IMR-90 (cell line): ENCODE measurements at regions not wholly inside any gene's neighbourhood (a gene's known extent, or its start where the extent isn't known, plus 50 kb on each side); places are given as distances from the start of the nearest gene placed in this dataset.
"Not testable (repeated sequence)": the region's sequence is repeated elsewhere in the genome, so short reads cannot be mapped to it uniquely, and the experiment has no call there.

Source experiments
- ATAC-seq: fragments of 200-7000 bp; cut with Tn5 transposase; 2 replicates; pipeline ENCODE4 v1.9.1; 2020; ENCODE audit warnings: low read depth, mild to moderate bottlenecking, moderate library complexity
- BruUV-seq: library from RNA; stranded (reverse); fragments of 400-500 nt; replicated peaks from 2 replicates; lab custom pipeline; 2021; lab: Mats Ljungman, UMichigan
- CTCF ChIA-PET: fragments of 300-600 bp; formaldehyde crosslinking; extraction: SDS; loops from one replicate; lab custom pipeline; 2021; ENCODE audit warnings: antibody characterized with exemption; lab: Yijun Ruan, JAX
- POLR2A ChIA-PET: fragments of 300-600 bp; sonication (Branson Sonifier 250); formaldehyde crosslinking; loops from one replicate; lab custom pipeline; 2022; ENCODE audit warnings: antibody characterized with exemption; ENCODE audit not compliant: unreplicated experiment; lab: Charles Lee
- DNase-seq: peaks from one replicate; pipeline ENCODE4 v3.0.0; 2013
- H2AFZ ChIP-seq: replicated peaks from 2 replicates; pipeline ENCODE3; 2013; ENCODE audit warnings: low read length, mild to moderate bottlenecking; ENCODE audit not compliant: poor library complexity
- H2AK5ac ChIP-seq: 2 replicates; pipeline ENCODE4 v1.6.1; 2013; ENCODE audit warnings: low read depth, low read length, inconsistent platforms
- H2AK9ac ChIP-seq: replicated peaks from 2 replicates; pipeline ENCODE3; 2013; ENCODE audit warnings: mild to moderate bottlenecking, low read depth, low read length, moderate library complexity; ENCODE audit not compliant: poor library complexity
- H2BK120ac ChIP-seq: 2 replicates; pipeline ENCODE4 v1.6.1; 2013; ENCODE audit warnings: low read depth, low read length, inconsistent platforms
- H2BK15ac ChIP-seq: 3 replicates; pipeline ENCODE4 v1.6.1; 2013; ENCODE audit warnings: low read depth, low read length, inconsistent platforms
- H2BK20ac ChIP-seq: 2 replicates; pipeline ENCODE4 v1.6.1; 2013; ENCODE audit warnings: low read depth, mild to moderate bottlenecking, inconsistent platforms, low read length, moderate library complexity
- H2BK5ac ChIP-seq: 2 replicates; pipeline ENCODE4 v1.6.1; 2013; ENCODE audit warnings: mild to moderate bottlenecking, low read depth, low read length, inconsistent platforms; ENCODE audit not compliant: poor library complexity, severe bottlenecking
- H3K14ac ChIP-seq: replicated peaks from 2 replicates; pipeline ENCODE4 v1.6.1; 2013; ENCODE audit warnings: low read depth, low read length, inconsistent platforms
- H3K18ac ChIP-seq: 2 replicates; pipeline ENCODE4 v1.6.1; 2013; ENCODE audit warnings: low read depth, low read length, control low read depth
- H3K23ac ChIP-seq: 2 replicates; pipeline ENCODE4 v1.6.1; 2013; ENCODE audit warnings: low read depth, low read length, inconsistent platforms
- H3K27ac ChIP-seq: 2 replicates; pipeline ENCODE4 v1.5.1; 2013; ENCODE audit warnings: mild to moderate bottlenecking, control low read depth, low read length; ENCODE audit not compliant: insufficient read depth
- H3K27me3 ChIP-seq: 2 replicates; pipeline ENCODE4 v1.6.1; 2013; ENCODE audit warnings: low read length; ENCODE audit not compliant: control insufficient read depth, insufficient read depth
- H3K36me3 ChIP-seq: 2 replicates; pipeline ENCODE4 v1.6.1; 2013; ENCODE audit warnings: low read length, mixed read lengths; ENCODE audit not compliant: control insufficient read depth, insufficient read depth
- H3K4ac ChIP-seq: 2 replicates; pipeline ENCODE4 v1.6.1; 2013; ENCODE audit warnings: low read depth, low read length, inconsistent platforms
- H3K4me1 ChIP-seq: 2 replicates; pipeline ENCODE4 v1.6.1; 2013; ENCODE audit warnings: low read length, mixed read lengths; ENCODE audit not compliant: control insufficient read depth, insufficient read depth
- H3K4me2 ChIP-seq: 2 replicates; pipeline ENCODE4 v1.6.1; 2013; ENCODE audit warnings: low read depth, mild to moderate bottlenecking, control low read depth, low read length, moderate library complexity
- H3K4me3 ChIP-seq: 2 replicates; pipeline ENCODE4 v1.5.1; 2013; ENCODE audit warnings: low read depth, mild to moderate bottlenecking, control low read depth, low read length, moderate library complexity; ENCODE audit not compliant: insufficient read depth
- H3K56ac ChIP-seq: 2 replicates; pipeline ENCODE4 v1.6.1; 2013; ENCODE audit warnings: low read length, inconsistent platforms; ENCODE audit not compliant: insufficient read depth; ENCODE audit errors: extremely low read depth
- H3K79me1 ChIP-seq, 2 experiments: 2 replicates each; pipeline ENCODE4 v1.6.1; 2013; ENCODE audit warnings: low read length in 2 of 2, inconsistent platforms in 1 of 2, low read depth in 1 of 2
- H3K9ac ChIP-seq: 2 replicates; pipeline ENCODE4 v1.6.1; 2013; ENCODE audit warnings: low read depth, low read length, control low read depth
- H3K9me1 ChIP-seq: 2 replicates; pipeline ENCODE4 v1.6.1; 2013; ENCODE audit warnings: low read length, inconsistent platforms; ENCODE audit not compliant: insufficient read depth
- H3K9me3 ChIP-seq: 2 replicates; pipeline ENCODE4 v1.6.1; 2013; ENCODE audit warnings: low read length; ENCODE audit not compliant: control insufficient read depth, insufficient read depth
- H4K20me1 ChIP-seq: 2 replicates; pipeline ENCODE4 v1.6.1; 2013; ENCODE audit warnings: low read length, inconsistent platforms; ENCODE audit not compliant: insufficient read depth
- H4K5ac ChIP-seq: 2 replicates; pipeline ENCODE4 v1.6.1; 2013; ENCODE audit warnings: mild to moderate bottlenecking, low read depth, low read length, control low read depth
- H4K8ac ChIP-seq, 2 experiments: 2 replicates each; pipeline ENCODE4 v1.6.1; 2013; ENCODE audit warnings: low read depth in 2 of 2, low read length in 2 of 2, control low read depth in 1 of 2, inconsistent platforms in 1 of 2
- H4K91ac ChIP-seq: 2 replicates; pipeline ENCODE4 v1.6.1; 2013; ENCODE audit warnings: low read depth, low read length, inconsistent platforms; ENCODE audit not compliant: insufficient read depth
- WGBS, 2 experiments: methylation state at CpG; one replicate each; pipeline versions ENCODE4 v1.1.5 to v1.1.7; 2013; ENCODE audit warnings: missing lambda C conversion rate in 2 of 2; ENCODE audit not compliant: insufficient read length in 1 of 2; ENCODE audit errors: extremely low coverage in 2 of 2; 5-methylcytosine and 5-hydroxymethylcytosine counted together
- dilution Hi-C: fragments of 300-500 bp; cut with HindIII; formaldehyde crosslinking; loops from one replicate; pipeline ENCODE4 v1.14.3; 2018; ENCODE audit warnings: low sequenced_read_pairs; ENCODE audit not compliant: unreplicated experiment
- in situ Hi-C: fragments of 300-500 bp; cut with MboI; formaldehyde crosslinking; loops from 3 replicates; pipeline ENCODE4 v1.14.3; 2019; ENCODE audit warnings: low sequenced_read_pairs, inconsistent platforms, mixed read lengths
- intact Hi-C: fragments of 100-400 bp; cut with micrococcal nuclease; formaldehyde crosslinking; loops from 2 replicates; pipeline ENCODE4 v1.10.0; 2022

GRCh38 chr3:110023022-110023421 is 685.7 kb upstream of the DPPA4 start:
- ATAC-seq, H3K4me3 ChIP-seq, H3K27me3 ChIP-seq, DNase-seq, H3K9me3 ChIP-seq, intact Hi-C loops, H3K18ac ChIP-seq, in situ Hi-C loops, H2AK9ac ChIP-seq, H4K8ac ChIP-seq, CTCF ChIA-PET, H3K79me1 ChIP-seq, H2BK15ac ChIP-seq, H3K4ac ChIP-seq, H3K4me1 ChIP-seq, H3K9ac ChIP-seq, H2AFZ ChIP-seq, H3K14ac ChIP-seq, dilution Hi-C loops, H3K36me3 ChIP-seq, POLR2A ChIA-PET, H3K9me1 ChIP-seq, H3K23ac ChIP-seq, H3K27ac ChIP-seq, H4K20me1 ChIP-seq, H4K91ac ChIP-seq, H3K4me2 ChIP-seq, H3K56ac ChIP-seq, BruUV-seq, H2BK5ac ChIP-seq, H2BK20ac ChIP-seq, H4K5ac ChIP-seq, H2AK5ac ChIP-seq, H2BK120ac ChIP-seq: not testable (repeated sequence)
- 67% methylated on average over 1 of the region's 1 CpG; no CpG with 5 or more reads in 1 of the 2 experiments for WGBS, 2 experiments
